Testis (tissue), 2 donors: ENCODE measurements at regions not wholly inside any gene's neighbourhood (a gene's known extent, or its start where the extent isn't known, plus 50 kb on each side); places are given as distances from the start of the nearest gene placed in this dataset.

Source experiments
- DNase-seq: peaks from one replicate; pipeline ENCODE4 v3.0.0-alpha.2; 2019
- H3K27ac ChIP-seq, 2 donors: fragments of 200-600 bp; sonication (generic); one replicate each; pipeline ENCODE4 v1.5.1; 2019
- H3K27me3 ChIP-seq: fragments of 200-600 bp; sonication (generic); one replicate; pipeline ENCODE4 v1.5.1; 2019
- H3K36me3 ChIP-seq: fragments of 200-600 bp; sonication (generic); one replicate; pipeline ENCODE4 v1.5.1; 2017; ENCODE audit warnings: low read depth; ENCODE audit errors: missing control alignments
- H3K4me1 ChIP-seq: fragments of 200-600 bp; sonication (generic); one replicate; pipeline ENCODE4 v1.5.1; 2019
- H3K4me3 ChIP-seq, 2 donors: fragments of 200-600 bp; sonication (generic); one replicate each; pipeline ENCODE4 v1.5.1; 2017 to 2019
- H3K9me3 ChIP-seq: fragments of 200-600 bp; sonication (generic); one replicate; pipeline ENCODE4 v1.5.1; 2017
- CTCF ChIP-seq, 3 experiments: fragments of 450-650 bp in 2 of 3; fragments of 200-600 bp in 1 of 3; sonication (generic) in 1 of 3; IDR thresholded peaks; one replicate each; pipeline ENCODE4 v1.5.1; 2016 to 2019; ENCODE audit warnings: antibody characterized with exemption in 3 of 3, mild to moderate bottlenecking in 2 of 3, moderate library complexity in 1 of 3
- POLR2A ChIP-seq: fragments of 450-650 bp; IDR thresholded peaks from one replicate; pipeline ENCODE4 v1.6.1; 2017; ENCODE audit warnings: antibody characterized with exemption, mild to moderate bottlenecking, moderate library complexity
- WGBS, 2 donors: methylation state at CpG; one replicate each; pipeline ENCODE4 v1.1.5; 2018; 5-methylcytosine and 5-hydroxymethylcytosine counted together
- intact Hi-C: fragments of 100-400 bp; cut with DNase I; formaldehyde crosslinking; loops from one replicate; pipeline ENCODE4 v1.15.1; 2023; ENCODE audit warnings: low total_unique reads

GRCh38 chr18:1930291-1931270 is 640.7 kb downstream of the METTL4 start:
- Histone ChIP-seq H3K27me3 (no peaks in the 10 kb centered on the region), H3K4me1 (no peaks in the 10 kb centered on the region), H3K36me3 (no peaks in the 10 kb centered on the region), H3K27ac (no peak overlapping the region), H3K9me3 (no peaks in the 10 kb centered on the region), H3K4me3 (no peak overlapping the region)
- DNase-seq: no peak
- WGBS, 2 donors: 68 to 76% methylated on average over 3 to 4 of the region's 5 CpGs
- TF ChIP-seq POLR2A (no peak), CTCF (IDR thresholded peaks at IDR 0.05) (no peak)
- intact Hi-C loops: no loop called here

- WGBS, 2 donors: 74 to 90% methylated on average over 5 of the region's 5 CpGs
- no peaks in the 10 kb centered on the region for H3K27me3 ChIP-seq
- TF ChIP-seq POLR2A: no peak
- TF ChIP-seq CTCF (IDR thresholded peaks at IDR 0.05): no peak
- H3K36me3 ChIP-seq: no peaks in the 10 kb centered on the region
- DNase-seq: no peak
- no peak overlapping the region for H3K27ac ChIP-seq
- no peaks in the 10 kb centered on the region for H3K9me3 ChIP-seq
- intact Hi-C loops: no loop called here
- H3K4me1 ChIP-seq: no peaks in the 10 kb centered on the region
- no peak overlapping the region for H3K4me3 ChIP-seq
Observed at GRCh38 chr18:1952486-1952885, 618.8 kb downstream of the METTL4 start.

GRCh38 chr18:1954583-1955312 is 616.6 kb downstream of the METTL4 start:
- H3K27me3 ChIP-seq: no peaks in the 10 kb centered on the region
- H3K4me1 ChIP-seq: no peaks in the 10 kb centered on the region
- H3K27ac ChIP-seq: no peak overlapping the region
- no peak for TF ChIP-seq POLR2A
- DNase-seq: no peak
- H3K9me3 ChIP-seq: no peaks in the 10 kb centered on the region
- H3K36me3 ChIP-seq: no peaks in the 10 kb centered on the region
- intact Hi-C loops: no loop called here
- no peak overlapping the region for H3K4me3 ChIP-seq
- 91 to 98% methylated on average over 14 to 18 of the region's 20 CpGs for WGBS, 2 donors

- H3K36me3 ChIP-seq: no peaks in the 10 kb centered on the region
- H3K4me1 ChIP-seq: no peaks in the 10 kb centered on the region
- intact Hi-C loops: no loop called here
- no peak overlapping the region for H3K27ac ChIP-seq
- no peak for DNase-seq
- TF ChIP-seq CTCF (IDR thresholded peaks at IDR 0.05) (no peak), POLR2A (no peak)
- H3K4me3 ChIP-seq: no peak overlapping the region
- 0 to 86% methylated on average over 1 of the region's 1 CpG for WGBS, 2 donors
- no peaks in the 10 kb centered on the region for H3K9me3 ChIP-seq
- no peaks in the 10 kb centered on the region for H3K27me3 ChIP-seq
Observed at GRCh38 chr18:1958798-1959197, 612.5 kb downstream of the METTL4 start.

GRCh38 chr18:1965016-1965415 is 606.3 kb downstream of the METTL4 start:
- WGBS, 2 donors: 71 to 81% methylated on average over 2 of the region's 2 CpGs
- intact Hi-C loops: no loop called here
- Histone ChIP-seq H3K9me3 (no peaks in the 10 kb centered on the region), H3K36me3 (no peaks in the 10 kb centered on the region), H3K4me3 (no peak overlapping the region), H3K27me3 (no peaks in the 10 kb centered on the region), H3K4me1 (no peaks in the 10 kb centered on the region), H3K27ac (no peak overlapping the region)
- no peak for DNase-seq
- TF ChIP-seq CTCF (IDR thresholded peaks at IDR 0.05): no peak
- no peak for TF ChIP-seq POLR2A
